Fibroblast of lung (primary cell): ENCODE measurements at regions not wholly inside any gene's neighbourhood (a gene's known extent, or its start where the extent isn't known, plus 50 kb on each side); places are given as distances from the start of the nearest gene placed in this dataset.

Source experiments
- DNase-seq, 2 donors: peaks; one replicate each; pipeline versions ENCODE4 v3.0.0 to v3.0.0-alpha.2; 2010; ENCODE audit warnings: low read depth in 2 of 2
- H2AFZ ChIP-seq: 2 replicates; pipeline ENCODE4 v1.5.1; 2012; ENCODE audit warnings: low read length, control low read depth, inconsistent platforms
- H3K27ac ChIP-seq: 2 replicates; pipeline ENCODE4 v1.5.1; 2011; ENCODE audit warnings: low read length, control low read depth; ENCODE audit not compliant: insufficient read depth
- H3K27me3 ChIP-seq: 2 replicates; pipeline ENCODE4 v1.5.1; 2011; ENCODE audit warnings: mild to moderate bottlenecking, low read length; ENCODE audit not compliant: control insufficient read depth, insufficient read depth
- H3K36me3 ChIP-seq: 2 replicates; pipeline ENCODE4 v1.5.1; 2011; ENCODE audit warnings: low read length; ENCODE audit not compliant: control insufficient read depth, insufficient read depth
- H3K4me1 ChIP-seq: 2 replicates; pipeline ENCODE4 v1.5.1; 2011; ENCODE audit warnings: low read length; ENCODE audit not compliant: control insufficient read depth, insufficient read depth; ENCODE audit errors: extremely low read depth
- H3K4me2 ChIP-seq: 2 replicates; pipeline ENCODE4 v1.5.1; 2011; ENCODE audit warnings: low read length, control low read depth; ENCODE audit not compliant: insufficient read depth; ENCODE audit errors: extremely low read depth
- H3K4me3 ChIP-seq, 4 experiments: fragments of 200-600 bp in 1 of 4; sonication (generic) in 1 of 4; replicated peaks in 1 of 4; 2 replicates each; pipeline ENCODE4 v1.5.1; 2011 to 2016; ENCODE audit warnings: low read length in 4 of 4, low read depth in 3 of 4, mild to moderate bottlenecking in 3 of 4, control low read depth in 2 of 4, inconsistent platforms in 1 of 4, mixed read lengths in 1 of 4; ENCODE audit not compliant: insufficient read depth in 1 of 4; ENCODE audit errors: control extremely low read depth in 1 of 4
- H3K79me2 ChIP-seq: 2 replicates; pipeline ENCODE4 v1.5.1; 2012; ENCODE audit warnings: mild to moderate bottlenecking, low read length, inconsistent platforms; ENCODE audit not compliant: control insufficient read depth, insufficient read depth
- H3K9ac ChIP-seq: 2 replicates; pipeline ENCODE4 v1.5.1; 2011; ENCODE audit warnings: mild to moderate bottlenecking, low read length, control low read depth; ENCODE audit not compliant: insufficient read depth
- H3K9me3 ChIP-seq: 2 replicates; pipeline ENCODE4 v1.5.1; 2012; ENCODE audit warnings: low read depth, low read length; ENCODE audit not compliant: control insufficient read depth, insufficient read depth
- H4K20me1 ChIP-seq: 2 replicates; pipeline ENCODE4 v1.5.1; 2011; ENCODE audit warnings: low read length; ENCODE audit not compliant: control insufficient read depth, insufficient read depth; ENCODE audit errors: extremely low read depth
- EZH2 ChIP-seq: IDR thresholded peaks from 2 replicates; pipeline ENCODE4 v1.5.1; 2012; ENCODE audit warnings: low read length, control low read depth, mild to moderate bottlenecking; ENCODE audit errors: missing control alignments
- TF ChIP-seq, protein P1 (sequence below), 2 donors: IDR thresholded peaks in 1 of 2; conservative IDR thresholded peaks in 1 of 2; 1 replicate in 1 of 2; 2 replicates in 1 of 2; pipeline ENCODE4 v1.5.1; 2011 to 2012; ENCODE audit warnings: low read length in 2 of 2, control low read depth in 1 of 2, inconsistent platforms in 1 of 2, low read depth in 1 of 2, mild to moderate bottlenecking in 1 of 2

DNA sequence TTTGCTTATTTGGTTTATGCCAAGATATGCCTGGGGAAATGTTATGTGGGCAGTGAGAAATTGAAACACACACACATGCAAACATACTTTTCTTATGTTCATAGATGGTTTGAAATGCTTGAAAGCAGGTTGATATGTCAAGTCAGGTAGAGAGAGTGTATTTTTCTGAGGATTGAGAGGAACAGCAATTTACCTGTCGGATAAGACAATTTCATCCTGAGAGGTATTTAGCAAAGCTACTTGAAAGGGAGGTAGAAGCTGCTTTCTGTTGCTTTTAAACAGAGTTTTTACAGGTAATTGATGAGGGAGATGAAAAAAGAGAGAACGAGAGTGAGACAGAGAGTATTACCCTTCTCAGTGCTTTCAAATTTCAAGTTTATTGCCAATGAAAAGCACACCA is 854.3 kb downstream of the CDH8 start:
- no peaks in the 10 kb centered on the region for H3K79me2 ChIP-seq
- no peak overlapping the region for H2AFZ ChIP-seq
- no peak overlapping the region for H3K27ac ChIP-seq
- no peaks in the 10 kb centered on the region for H3K36me3 ChIP-seq
- no peak overlapping the region for H3K4me2 ChIP-seq
- H3K4me1 ChIP-seq = no peaks in the 10 kb centered on the region
- no peaks in the 10 kb centered on the region for H4K20me1 ChIP-seq
- no peak for DNase-seq
- no peak overlapping the region for H3K4me3 ChIP-seq
- TF ChIP-seq EZH2 = no peak
- H3K27me3 ChIP-seq = no peaks in the 10 kb centered on the region
- H3K9ac ChIP-seq = no peak overlapping the region
- H3K9me3 ChIP-seq = no peaks in the 10 kb centered on the region

DNA sequence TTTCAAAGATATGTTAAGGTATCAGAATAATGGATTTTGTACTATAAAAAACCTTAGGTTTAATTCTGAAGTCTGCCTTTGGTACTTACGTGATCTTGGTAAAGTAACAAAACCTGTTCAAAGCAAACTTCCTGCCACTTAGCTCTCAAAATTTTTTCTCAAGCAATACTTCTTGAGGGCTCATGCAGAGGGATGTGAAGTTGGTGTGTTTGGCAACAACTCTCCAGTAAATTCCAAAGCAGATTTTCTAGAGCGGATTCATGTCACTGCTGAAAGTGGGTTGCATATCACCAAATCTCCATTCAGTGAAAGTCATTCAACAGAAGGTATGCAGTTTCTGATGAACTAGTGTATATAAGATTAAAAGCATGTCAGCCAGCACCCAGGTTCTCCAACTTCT is 856.7 kb downstream of the CDH8 start:
- no peak overlapping the region for H3K4me2 ChIP-seq
- H3K4me3 ChIP-seq = no peak overlapping the region
- no peaks in the 10 kb centered on the region for H3K79me2 ChIP-seq
- no peaks in the 10 kb centered on the region for H3K9me3 ChIP-seq
- no peaks in the 10 kb centered on the region for H3K27me3 ChIP-seq
- no peak for DNase-seq
- TF ChIP-seq EZH2 = no peak
- TF ChIP-seq, protein P1, sequence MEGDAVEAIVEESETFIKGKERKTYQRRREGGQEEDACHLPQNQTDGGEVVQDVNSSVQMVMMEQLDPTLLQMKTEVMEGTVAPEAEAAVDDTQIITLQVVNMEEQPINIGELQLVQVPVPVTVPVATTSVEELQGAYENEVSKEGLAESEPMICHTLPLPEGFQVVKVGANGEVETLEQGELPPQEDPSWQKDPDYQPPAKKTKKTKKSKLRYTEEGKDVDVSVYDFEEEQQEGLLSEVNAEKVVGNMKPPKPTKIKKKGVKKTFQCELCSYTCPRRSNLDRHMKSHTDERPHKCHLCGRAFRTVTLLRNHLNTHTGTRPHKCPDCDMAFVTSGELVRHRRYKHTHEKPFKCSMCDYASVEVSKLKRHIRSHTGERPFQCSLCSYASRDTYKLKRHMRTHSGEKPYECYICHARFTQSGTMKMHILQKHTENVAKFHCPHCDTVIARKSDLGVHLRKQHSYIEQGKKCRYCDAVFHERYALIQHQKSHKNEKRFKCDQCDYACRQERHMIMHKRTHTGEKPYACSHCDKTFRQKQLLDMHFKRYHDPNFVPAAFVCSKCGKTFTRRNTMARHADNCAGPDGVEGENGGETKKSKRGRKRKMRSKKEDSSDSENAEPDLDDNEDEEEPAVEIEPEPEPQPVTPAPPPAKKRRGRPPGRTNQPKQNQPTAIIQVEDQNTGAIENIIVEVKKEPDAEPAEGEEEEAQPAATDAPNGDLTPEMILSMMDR (conservative IDR thresholded peaks at IDR 0.05 in 1 of 2, IDR thresholded peaks at IDR 0.05 in 1 of 2; ENCODE audit: low read depth in 1 of 2, low read length in 2 of 2) = no peak
- no peak overlapping the region for H3K9ac ChIP-seq
- no peaks in the 10 kb centered on the region for H4K20me1 ChIP-seq
- no peak overlapping the region for H2AFZ ChIP-seq
- no peaks in the 10 kb centered on the region for H3K4me1 ChIP-seq
- no peak overlapping the region for H3K27ac ChIP-seq
- H3K36me3 ChIP-seq = no peaks in the 10 kb centered on the region

- Histone ChIP-seq H2AFZ (no peak overlapping the region), H3K4me2 (no peak overlapping the region), H3K27ac (no peak overlapping the region), H3K4me1 (no peaks in the 10 kb centered on the region), H3K27me3 (no peaks in the 10 kb centered on the region), H3K79me2 (no peaks in the 10 kb centered on the region), H3K9me3 (no peaks in the 10 kb centered on the region), H3K36me3 (no peaks in the 10 kb centered on the region), H3K9ac (no peak overlapping the region), H4K20me1 (no peaks in the 10 kb centered on the region), H3K4me3 (no peak overlapping the region)
- TF ChIP-seq EZH2 = no peak
- TF ChIP-seq, protein P1 (conservative IDR thresholded peaks at IDR 0.05 in 1 of 2, IDR thresholded peaks at IDR 0.05 in 1 of 2; ENCODE audit: low read depth in 1 of 2, low read length in 2 of 2) = no peak
- DNase-seq = no peak
These were observed 870.4 kb downstream of the CDH8 start for GRCh38 chr16:61165797-61166196.
